ENCODE measurements at regions not wholly inside any gene's neighbourhood (a gene's known extent, or its start where the extent isn't known, plus 50 kb on each side); places are given as distances from the start of the nearest gene placed in this dataset.

DNA sequence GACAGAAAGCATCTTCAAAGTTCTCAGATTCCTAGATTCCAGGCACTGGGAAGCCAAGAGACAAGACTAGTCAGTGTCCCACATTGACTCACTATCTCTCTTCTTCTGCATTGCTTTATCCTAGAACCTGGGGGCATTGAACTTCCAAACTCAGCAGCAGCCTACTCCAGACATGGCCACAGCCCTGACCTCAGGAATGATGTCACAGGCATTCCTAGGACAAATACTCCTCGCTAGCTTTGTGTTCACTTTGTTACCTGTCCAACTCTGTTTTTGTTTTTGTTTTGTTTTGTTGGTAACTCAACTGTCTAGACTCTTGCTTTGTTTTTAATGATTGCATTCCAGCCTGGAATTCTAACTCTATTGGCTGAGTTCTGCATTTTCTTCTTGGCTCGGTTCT, 449.3 kb upstream of the SPHKAP start:
- TF ChIP-seq POLR2AphosphoS5 (IDR thresholded peaks at IDR 0.05): no peak
- no peak for TF ChIP-seq CTCF (IDR thresholded peaks at IDR 0.05)
